HAP-1 (cell line): ENCODE measurements at regions not wholly inside any gene's neighbourhood (a gene's known extent, or its start where the extent isn't known, plus 50 kb on each side); places are given as distances from the start of the nearest gene placed in this dataset.

ENCODE experiments used
- DNase-seq, 2 experiments: peaks; one replicate each; pipeline ENCODE4 v3.0.0-alpha.2; 2016 to 2020; ENCODE audit warnings: low spot score in 2 of 2
- H3K27me3 ChIP-seq: fragments of 250-450 bp; sonication (Bioruptor Pico); 2 replicates; pipeline ENCODE4 v1.5.1; 2020; ENCODE audit warnings: low read depth, mild to moderate bottlenecking, moderate library complexity
- H3K36me3 ChIP-seq: fragments of 250-450 bp; sonication (Bioruptor Pico); replicated peaks from 2 replicates; pipeline ENCODE4 v1.5.1; 2020; ENCODE audit warnings: mild to moderate bottlenecking
- H3K4me1 ChIP-seq: fragments of 250-450 bp; sonication (Bioruptor Pico); 2 replicates; pipeline ENCODE4 v1.5.1; 2020; ENCODE audit warnings: mild to moderate bottlenecking
- H3K4me3 ChIP-seq: fragments of 250-450 bp; sonication (Bioruptor Pico); 2 replicates; pipeline ENCODE4 v1.5.1; 2020; ENCODE audit warnings: mild to moderate bottlenecking, moderate library complexity
- H3K9me3 ChIP-seq: fragments of 250-450 bp; sonication (Bioruptor Pico); 2 replicates; pipeline ENCODE4 v1.5.1; 2020; ENCODE audit warnings: mild to moderate bottlenecking, moderate library complexity
- in situ Hi-C: fragments of 300-500 bp; cut with MboI; formaldehyde crosslinking; loops from 3 replicates; pipeline ENCODE4 v1.14.3; 2020; ENCODE audit warnings: low sequenced_read_pairs, inconsistent platforms, mixed read lengths

DNA sequence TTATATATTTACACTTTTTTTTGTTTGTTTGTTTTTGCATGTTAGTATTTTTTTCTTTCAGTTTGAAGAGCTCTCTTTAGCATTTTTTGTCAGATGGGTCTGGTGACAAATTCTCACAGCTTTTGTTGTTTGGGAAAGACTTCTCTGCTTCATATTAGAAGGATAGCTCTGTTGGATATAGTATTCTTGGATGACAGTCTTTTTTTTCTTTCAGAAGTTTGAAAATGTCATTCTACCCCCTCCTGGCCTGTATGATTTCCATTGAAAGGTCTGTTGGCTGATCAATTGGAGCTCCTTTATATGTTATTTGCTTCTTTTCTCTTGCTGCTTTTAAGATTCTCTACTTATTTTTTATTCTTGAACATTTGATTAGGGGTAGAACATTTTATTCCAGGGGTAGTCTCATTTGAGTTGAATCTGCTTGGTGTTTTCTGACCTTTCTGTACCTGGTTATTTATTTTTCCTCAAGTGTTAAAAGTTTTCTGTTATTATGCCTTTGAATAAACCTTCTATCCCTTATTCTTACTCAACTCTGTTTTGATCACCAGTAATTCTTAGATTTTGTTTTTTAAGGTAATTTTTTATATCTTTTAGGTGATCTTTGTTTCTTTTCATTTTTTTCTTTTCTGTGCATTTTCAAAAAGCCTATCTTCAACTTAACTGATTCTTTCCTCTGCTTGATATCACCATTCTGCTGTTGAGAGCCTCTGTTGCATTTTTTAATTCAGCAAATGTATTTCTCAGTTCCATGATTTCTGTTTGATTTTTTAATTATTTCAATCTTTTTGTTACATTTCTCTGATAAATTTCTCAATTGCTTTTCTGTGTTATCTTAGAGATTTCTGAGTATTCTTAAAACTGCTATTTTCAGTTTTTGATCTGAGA is 176.8 kb upstream of the ECI2 start:
- DNase-seq = no peak
- in situ Hi-C loops = no loop called here
- Histone ChIP-seq H3K4me3 (no peak overlapping the region), H3K4me1 (no peaks in the 10 kb centered on the region), H3K9me3 (no peaks in the 10 kb centered on the region), H3K36me3 (no peaks in the 10 kb centered on the region), H3K27me3 (no peaks in the 10 kb centered on the region)

DNA sequence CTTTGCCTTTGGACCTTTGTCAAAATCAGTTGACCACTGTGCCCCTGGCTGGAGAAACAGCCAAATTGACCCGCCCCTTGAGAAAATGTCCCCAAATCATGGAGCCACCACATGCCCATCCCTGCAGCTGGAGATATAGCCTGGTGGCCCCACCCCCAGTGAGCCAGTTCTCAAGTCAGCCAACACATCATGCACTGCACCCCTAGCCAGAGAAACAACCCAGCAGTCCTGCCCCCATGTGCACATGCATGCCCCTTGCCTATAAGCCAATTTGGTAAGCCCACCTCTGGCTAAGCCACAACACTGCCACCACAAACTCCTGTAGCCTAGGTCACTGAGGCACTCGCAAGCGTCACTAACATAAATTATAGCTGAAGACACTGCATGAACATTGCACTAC is 174.2 kb upstream of the ECI2 start:
- Histone ChIP-seq H3K9me3 (no peaks in the 10 kb centered on the region), H3K4me3 (no peak overlapping the region), H3K36me3 (no peaks in the 10 kb centered on the region), H3K27me3 (no peaks in the 10 kb centered on the region), H3K4me1 (no peaks in the 10 kb centered on the region)
- in situ Hi-C loops = no loop called here
- DNase-seq = no peak

DNA sequence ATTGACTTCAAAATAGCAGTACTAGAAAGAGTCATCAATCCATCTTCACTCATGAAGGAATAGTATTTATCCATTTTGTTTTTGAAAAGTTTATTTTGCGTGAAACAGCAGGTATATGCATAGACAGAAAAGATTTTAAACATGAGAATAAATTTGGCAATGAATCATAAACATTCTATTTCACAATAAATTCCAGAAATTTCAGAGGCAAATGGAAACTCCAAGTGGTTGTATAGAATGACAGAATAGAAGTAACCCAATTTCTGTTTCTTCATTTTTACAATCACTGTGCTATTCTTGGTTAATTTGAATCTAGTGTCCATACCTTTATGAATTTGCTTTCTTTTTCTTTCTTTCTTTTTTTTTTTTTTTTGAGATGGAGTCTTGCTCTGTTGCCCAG is 173.0 kb upstream of the ECI2 start:
- H3K4me3 ChIP-seq = no peak overlapping the region
- H3K27me3 ChIP-seq = no peaks in the 10 kb centered on the region
- H3K4me1 ChIP-seq = no peaks in the 10 kb centered on the region
- in situ Hi-C loops = no loop called here
- DNase-seq = no peak
- no peaks in the 10 kb centered on the region for H3K36me3 ChIP-seq
- H3K9me3 ChIP-seq = no peaks in the 10 kb centered on the region

GRCh38 chr6:4304927-4305455 is 169.6 kb upstream of the ECI2 start:
- Histone ChIP-seq H3K4me1 (no peaks in the 10 kb centered on the region), H3K9me3 (no peaks in the 10 kb centered on the region), H3K27me3 (no peaks in the 10 kb centered on the region), H3K4me3 (no peak overlapping the region), H3K36me3 (no peaks in the 10 kb centered on the region)
- in situ Hi-C loops = no loop called here
- no peak for DNase-seq

- H3K4me3 ChIP-seq = no peak overlapping the region
- no peaks in the 10 kb centered on the region for H3K27me3 ChIP-seq
- H3K4me1 ChIP-seq = no peaks in the 10 kb centered on the region
- DNase-seq = no peak
- no peaks in the 10 kb centered on the region for H3K9me3 ChIP-seq
- no peaks in the 10 kb centered on the region for H3K36me3 ChIP-seq
- in situ Hi-C loops = no loop called here
Observed at GRCh38 chr6:4303638-4304037, 168.3 kb upstream of the ECI2 start.

- in situ Hi-C loops = no loop called here
- Histone ChIP-seq H3K4me1 (no peaks in the 10 kb centered on the region), H3K27me3 (no peaks in the 10 kb centered on the region), H3K4me3 (no peak overlapping the region), H3K9me3 (no peaks in the 10 kb centered on the region), H3K36me3 (no peaks in the 10 kb centered on the region)
- no peak for DNase-seq
Observed at GRCh38 chr6:4302524-4302923, 167.1 kb upstream of the ECI2 start.

- Histone ChIP-seq H3K4me3 (no peak overlapping the region), H3K9me3 (no peaks in the 10 kb centered on the region), H3K36me3 (no peaks in the 10 kb centered on the region), H3K4me1 (no peaks in the 10 kb centered on the region), H3K27me3 (no peaks in the 10 kb centered on the region)
- in situ Hi-C loops = no loop called here
- DNase-seq = no peak
Observed at GRCh38 chr6:4301871-4302270, 166.5 kb upstream of the ECI2 start.

DNA sequence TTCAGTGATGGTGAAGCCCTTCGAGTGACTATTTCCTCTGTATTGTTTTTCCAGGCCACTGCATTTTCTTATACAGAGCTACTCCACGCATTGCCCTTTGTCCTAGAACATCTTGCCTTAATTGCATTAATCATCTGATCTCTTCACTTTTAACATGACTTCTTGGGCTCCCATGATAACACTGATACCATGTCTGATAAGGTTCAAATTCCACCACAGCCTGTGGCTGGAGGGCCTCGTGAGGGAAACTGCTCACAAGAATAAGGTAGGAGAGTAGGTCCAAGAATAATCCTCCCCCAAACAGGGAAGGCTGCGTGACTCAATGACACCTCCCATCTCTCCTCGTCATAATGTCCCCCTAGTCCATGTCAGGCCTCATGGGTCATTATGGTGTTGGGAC is 165.5 kb upstream of the ECI2 start:
- DNase-seq = no peak
- Histone ChIP-seq H3K4me1 (no peaks in the 10 kb centered on the region), H3K4me3 (no peak overlapping the region), H3K27me3 (no peaks in the 10 kb centered on the region), H3K36me3 (no peaks in the 10 kb centered on the region), H3K9me3 (no peaks in the 10 kb centered on the region)
- in situ Hi-C loops = no loop called here

- in situ Hi-C loops = no loop called here
- DNase-seq = no peak
- Histone ChIP-seq H3K9me3 (no peaks in the 10 kb centered on the region), H3K4me1 (no peaks in the 10 kb centered on the region), H3K4me3 (no peak overlapping the region), H3K36me3 (no peaks in the 10 kb centered on the region), H3K27me3 (no peaks in the 10 kb centered on the region)
Observed at GRCh38 chr6:4299476-4299875, 164.1 kb upstream of the ECI2 start.

DNA sequence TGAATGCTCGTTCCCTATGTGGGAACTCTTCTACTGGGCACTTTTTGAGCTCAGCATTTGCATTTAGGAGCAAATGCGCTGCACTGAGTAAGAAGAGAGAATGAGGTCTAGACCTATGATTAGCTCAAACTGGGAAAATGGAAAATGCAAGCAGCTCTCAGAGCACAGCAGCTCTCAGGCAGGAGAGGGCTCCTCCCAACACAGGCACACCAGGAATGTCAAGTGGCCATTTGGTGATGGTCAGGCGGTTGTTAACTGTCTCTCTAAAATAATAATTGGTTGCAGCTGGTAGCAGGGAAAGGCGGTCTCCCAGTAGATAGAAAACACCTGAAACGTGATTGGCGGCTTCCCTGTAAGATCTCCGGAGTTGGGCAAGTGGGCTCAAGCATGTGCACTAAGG is 162.0 kb upstream of the ECI2 start:
- DNase-seq = no peak
- Histone ChIP-seq H3K27me3 (no peaks in the 10 kb centered on the region), H3K4me3 (no peak overlapping the region), H3K9me3 (no peaks in the 10 kb centered on the region), H3K36me3 (no peaks in the 10 kb centered on the region), H3K4me1 (no peaks in the 10 kb centered on the region)
- in situ Hi-C loops = no loop called here

DNA sequence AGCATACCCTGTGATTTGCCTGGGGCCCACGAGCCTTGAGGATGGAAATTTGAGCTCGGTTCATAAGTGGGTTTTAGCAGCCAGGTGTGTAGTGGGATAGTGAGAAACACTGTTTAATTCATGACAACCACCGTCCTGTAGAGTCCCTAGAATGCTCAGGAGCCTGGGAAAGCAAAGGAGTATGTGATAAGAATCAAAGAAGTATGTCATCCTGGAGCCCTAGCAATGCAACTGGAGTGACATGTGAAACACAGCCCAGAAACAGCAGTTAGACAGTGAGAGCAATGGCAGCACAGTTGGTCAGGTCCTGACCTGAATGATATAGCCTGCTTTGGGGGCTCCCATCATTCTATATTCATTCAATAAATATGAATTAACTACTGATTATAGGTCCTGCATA is 161.2 kb upstream of the ECI2 start:
- H3K4me1 ChIP-seq = no peaks in the 10 kb centered on the region
- no peaks in the 10 kb centered on the region for H3K36me3 ChIP-seq
- no peak for DNase-seq
- no peaks in the 10 kb centered on the region for H3K9me3 ChIP-seq
- no peaks in the 10 kb centered on the region for H3K27me3 ChIP-seq
- no peak overlapping the region for H3K4me3 ChIP-seq
- in situ Hi-C loops = no loop called here

DNA sequence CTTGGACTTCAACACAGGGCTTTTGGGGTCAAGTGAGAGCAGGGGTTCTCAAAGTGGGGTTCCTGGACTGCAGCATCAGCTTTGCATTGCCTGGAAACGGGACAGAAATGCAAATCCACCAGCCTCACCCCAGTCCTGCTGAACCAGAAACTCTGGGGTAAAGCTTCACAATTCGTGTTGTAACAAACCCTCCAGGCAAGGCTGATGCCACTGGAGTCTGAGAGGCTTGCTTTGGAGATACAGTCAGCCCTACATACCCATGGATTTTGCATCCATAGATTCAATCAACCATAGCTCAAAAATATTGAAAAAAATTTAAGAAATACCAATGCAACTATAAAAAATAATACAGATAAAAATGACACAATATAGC is 160.4 kb upstream of the ECI2 start:
- no peak overlapping the region for H3K4me3 ChIP-seq
- no peaks in the 10 kb centered on the region for H3K4me1 ChIP-seq
- no peaks in the 10 kb centered on the region for H3K9me3 ChIP-seq
- in situ Hi-C loops = no loop called here
- DNase-seq = no peak
- H3K36me3 ChIP-seq = no peaks in the 10 kb centered on the region
- H3K27me3 ChIP-seq = no peaks in the 10 kb centered on the region

DNA sequence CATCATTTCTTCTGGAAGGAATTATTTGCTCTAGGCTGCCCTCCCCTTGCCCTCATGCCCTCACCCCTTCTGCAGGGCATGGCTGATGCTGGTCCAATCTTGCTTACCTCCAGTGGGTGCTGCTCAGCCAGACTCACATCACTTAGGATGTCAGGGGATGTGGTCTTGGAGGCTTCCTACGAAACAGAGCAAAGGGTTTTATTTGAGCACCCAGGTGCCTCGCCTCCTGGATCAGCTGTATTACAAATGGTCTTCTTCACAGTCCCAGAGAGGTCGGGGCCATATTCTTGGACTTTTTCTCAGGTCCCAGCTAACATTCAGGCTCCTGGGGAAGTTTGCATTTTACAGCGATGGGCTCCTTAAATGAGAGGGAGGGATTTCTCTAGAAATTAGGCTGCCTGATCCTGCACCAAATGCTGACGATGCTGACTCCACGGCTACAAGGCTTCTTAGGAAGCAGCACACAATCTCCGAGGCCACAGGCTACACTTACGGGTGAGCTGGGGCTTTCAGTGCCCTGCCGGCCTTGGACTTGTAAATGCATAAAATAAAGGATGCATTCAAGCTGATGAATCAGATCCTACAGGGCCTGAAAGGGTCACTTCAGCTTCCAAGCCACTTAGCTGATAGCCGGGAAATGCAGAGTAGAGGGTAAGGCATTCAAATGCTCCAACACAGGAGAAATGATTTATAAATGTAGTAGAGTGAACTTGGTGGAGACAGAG is 159.8 kb upstream of the ECI2 start:
- Histone ChIP-seq H3K4me3 (no peak overlapping the region), H3K9me3 (no peaks in the 10 kb centered on the region), H3K4me1 (no peaks in the 10 kb centered on the region), H3K36me3 (no peaks in the 10 kb centered on the region), H3K27me3 (no peaks in the 10 kb centered on the region)
- in situ Hi-C loops = no loop called here
- DNase-seq = no peak

- no peaks in the 10 kb centered on the region for H3K4me1 ChIP-seq
- in situ Hi-C loops = no loop called here
- H3K36me3 ChIP-seq = no peaks in the 10 kb centered on the region
- no peak for DNase-seq
- H3K27me3 ChIP-seq = no peaks in the 10 kb centered on the region
- H3K4me3 ChIP-seq = no peak overlapping the region
- no peaks in the 10 kb centered on the region for H3K9me3 ChIP-seq
Observed at GRCh38 chr6:4294636-4295035, 159.3 kb upstream of the ECI2 start.
